ENCODE measurements at regions not wholly inside any gene's neighbourhood (a gene's known extent, or its start where the extent isn't known, plus 50 kb on each side); places are given as distances from the start of the nearest gene placed in this dataset.

DNA sequence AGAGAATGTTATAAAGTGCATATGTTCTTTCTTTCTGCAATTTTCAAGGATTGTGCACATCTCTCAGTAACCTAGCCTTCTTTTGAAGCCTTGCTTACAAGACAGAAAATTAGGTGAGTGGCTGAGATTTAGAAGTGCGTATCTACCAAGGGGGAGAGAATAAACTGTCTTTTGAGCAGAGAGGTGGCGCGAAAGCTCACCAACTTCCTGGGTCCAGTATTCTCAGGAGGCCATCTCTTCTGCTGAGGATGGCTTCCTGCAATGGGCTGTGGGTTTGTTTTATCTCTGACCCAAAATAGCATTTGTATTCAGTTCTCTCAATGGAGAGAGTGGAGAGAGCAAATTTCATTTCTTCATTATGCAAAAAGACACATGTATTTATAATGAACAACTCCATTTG, 75.4 kb upstream of the RPS23 start:
- in situ Hi-C loops (cut with MboI; ENCODE audit: low pct_unique_long_range_greater_than_20kb, low sequenced_read_pairs): loop anchor here (25.0 kb wide), 1 partner anchor 284 kb away; no protein-coding TSS in a partner anchor
- no peak for DNase-seq

DNA sequence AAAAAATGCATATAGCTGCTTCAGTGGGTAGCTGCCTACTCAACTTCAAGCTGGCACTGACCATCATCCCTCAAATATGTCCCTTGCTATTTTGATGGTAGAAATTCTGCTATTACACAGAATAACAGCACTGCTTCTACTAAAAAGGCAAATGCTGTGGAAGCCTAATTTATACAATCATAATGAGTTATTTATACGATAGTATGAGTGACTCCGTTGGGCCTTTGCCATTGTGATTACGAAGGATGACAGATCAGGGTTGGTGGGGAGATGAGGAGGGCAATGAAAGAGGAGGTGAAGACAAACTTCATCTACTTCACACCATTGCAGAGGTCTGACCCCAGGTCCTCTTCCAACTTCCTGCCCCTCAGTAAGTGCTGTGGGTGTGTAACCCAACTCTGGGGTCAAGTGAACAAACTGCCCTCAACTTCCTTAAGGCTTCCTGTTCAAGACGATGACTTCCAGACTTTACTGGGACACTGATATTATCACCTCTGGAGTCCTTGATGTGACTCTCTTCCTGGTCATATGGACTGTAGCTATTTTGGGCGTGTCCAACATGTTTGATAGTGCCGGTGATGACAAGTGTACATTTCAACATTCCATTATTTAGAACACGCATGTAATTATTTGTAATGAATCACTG, 74.1 kb upstream of the RPS23 start:
- in situ Hi-C loops (cut with MboI; ENCODE audit: low pct_unique_long_range_greater_than_20kb, low sequenced_read_pairs): loop anchor here (25.0 kb wide), 1 partner anchor 285 kb away; no protein-coding TSS in a partner anchor
- peak; percentile 39 for DNase-seq

DNA sequence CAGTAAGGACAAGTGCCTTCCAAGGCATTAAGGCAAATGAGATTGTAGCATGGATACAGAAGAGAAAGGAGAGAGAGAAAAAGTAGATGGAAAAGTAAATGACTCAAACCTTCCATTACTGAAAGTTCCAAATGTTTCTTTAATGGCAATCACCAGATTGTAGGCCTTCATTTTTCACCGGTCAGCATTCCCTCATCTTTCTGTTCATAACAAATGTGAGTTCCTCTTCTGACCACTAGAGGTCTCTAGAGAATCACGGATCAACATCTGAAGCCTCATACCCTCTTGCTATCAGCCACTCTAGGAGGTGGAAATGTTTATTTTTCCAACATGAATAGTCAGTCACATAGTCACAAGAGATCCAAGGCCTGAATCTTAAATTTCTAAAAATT, 73.6 kb upstream of the RPS23 start:
- peak; percentile 80 for DNase-seq
- in situ Hi-C loops (cut with MboI; ENCODE audit: low pct_unique_long_range_greater_than_20kb, low sequenced_read_pairs): loop anchor here (25.0 kb wide), 1 partner anchor 286 kb away; no protein-coding TSS in a partner anchor

DNA sequence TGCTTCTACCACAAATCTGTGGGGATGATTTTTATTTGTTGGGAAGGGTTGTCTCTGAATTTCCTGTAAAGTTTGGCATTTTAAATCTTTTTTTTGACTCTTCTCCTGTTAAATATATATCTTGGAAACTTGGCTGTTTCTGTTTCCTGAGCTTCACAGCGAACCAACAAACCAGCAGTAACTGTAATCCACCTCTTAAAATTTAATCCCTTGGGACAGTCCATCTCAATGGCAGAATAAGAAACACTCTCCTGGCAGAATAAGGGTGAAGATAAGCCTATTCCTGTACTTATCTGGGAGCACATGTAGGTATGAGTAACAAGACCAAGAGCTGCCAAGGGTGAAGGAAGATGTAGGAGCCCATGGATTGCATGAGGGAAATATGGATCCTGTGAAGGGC, 73.1 kb upstream of the RPS23 start:
- no peak for DNase-seq
- in situ Hi-C loops (cut with MboI; ENCODE audit: low pct_unique_long_range_greater_than_20kb, low sequenced_read_pairs): loop anchor here (25.0 kb wide), 1 partner anchor 286 kb away; no protein-coding TSS in a partner anchor

DNA sequence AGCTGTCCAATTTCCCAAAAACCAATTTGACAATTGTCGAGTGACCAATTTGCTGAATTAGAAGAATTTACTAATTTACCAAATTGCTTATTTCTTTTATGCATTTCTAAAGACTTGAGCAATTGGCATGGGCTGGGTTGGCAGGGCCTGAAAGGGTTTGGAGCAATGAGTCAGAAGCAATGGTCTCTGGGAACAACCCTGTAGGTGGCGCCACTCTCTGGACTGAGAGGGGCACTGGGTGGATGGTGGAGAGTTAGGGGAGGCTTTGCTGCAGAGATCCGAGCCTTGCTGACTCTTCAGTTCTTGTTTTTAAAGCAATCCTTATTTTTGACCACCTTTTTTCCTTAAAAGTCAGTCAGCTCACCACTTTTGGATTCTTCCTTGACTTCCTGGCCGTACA, 71.5 kb upstream of the RPS23 start:
- in situ Hi-C loops (cut with MboI; ENCODE audit: low pct_unique_long_range_greater_than_20kb, low sequenced_read_pairs): loop anchor here (25.0 kb wide), 3 partner anchors 288 to 1213 kb away; partner anchors contain the start of gene VCAN

DNA sequence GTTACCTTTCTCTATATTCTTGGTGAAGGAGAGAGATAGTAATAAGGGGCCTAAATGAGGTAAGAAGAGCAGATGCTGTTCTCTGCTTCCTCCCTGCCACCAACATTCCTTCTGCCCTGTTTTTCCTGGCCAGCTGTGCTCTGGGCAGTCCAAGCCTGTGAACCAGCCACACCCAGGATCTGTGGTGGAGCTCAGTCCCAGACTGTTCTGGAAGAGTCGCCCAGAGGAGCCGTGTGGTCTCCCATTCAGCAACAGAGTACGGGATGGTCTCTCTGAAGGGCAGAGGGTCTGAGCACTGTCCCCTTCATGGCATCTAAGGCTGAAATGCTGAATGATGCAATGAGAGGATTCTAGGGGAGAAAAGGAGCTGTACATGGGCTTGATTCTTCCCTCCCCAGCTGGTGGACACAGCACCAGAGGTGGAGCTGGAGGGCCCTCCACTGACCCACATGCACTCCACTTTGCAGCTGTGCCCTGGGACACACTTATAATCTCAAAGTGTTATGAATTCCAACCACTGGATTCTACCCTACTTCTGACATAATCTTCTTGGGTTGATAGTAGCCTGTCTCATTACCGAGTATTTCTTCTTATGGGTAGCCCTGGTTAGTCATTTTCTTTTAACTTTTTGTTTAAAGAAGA, 70.8 kb upstream of the RPS23 start:
- no peak for DNase-seq
- in situ Hi-C loops (cut with MboI; ENCODE audit: low pct_unique_long_range_greater_than_20kb, low sequenced_read_pairs): loop anchor here (25.0 kb wide), 2 partner anchors 1113 to 1213 kb away; partner anchors contain the start of gene VCAN

More for the DNA sequence above, 71.5 kb upstream of the RPS23 start:
- peak; percentile 79 for DNase-seq

DNA sequence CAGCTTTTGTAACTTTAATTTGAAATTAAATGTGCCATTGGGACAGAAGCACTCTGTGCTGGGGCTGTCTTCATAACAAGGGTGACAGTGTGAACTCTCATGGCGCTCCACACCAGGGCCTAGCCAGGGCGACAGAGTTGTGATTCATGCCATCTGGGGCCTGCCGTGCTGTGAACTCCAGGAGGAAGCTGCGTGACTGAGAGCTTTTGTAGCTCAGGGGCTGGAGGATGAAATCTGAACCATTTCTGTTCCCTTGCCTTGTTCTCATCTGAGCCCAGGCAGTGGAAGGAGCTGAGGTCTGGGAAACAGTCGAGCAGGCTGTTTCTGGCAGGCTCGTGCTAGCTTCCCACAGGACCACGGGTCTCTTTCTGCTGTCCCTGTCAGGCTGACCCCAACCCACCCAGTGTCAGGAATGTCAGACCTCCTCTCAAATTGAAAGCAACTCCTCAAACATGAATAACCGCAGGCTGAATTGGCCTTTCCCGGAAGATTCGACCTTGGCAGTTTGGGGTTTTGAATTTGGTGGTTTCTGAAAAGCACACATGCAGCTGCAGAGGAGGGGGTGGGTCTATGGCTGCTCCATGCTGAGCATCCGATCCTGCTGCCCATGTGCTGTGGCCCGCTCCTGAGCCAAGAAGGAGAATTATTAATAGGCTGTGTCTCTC, 69.2 kb upstream of the RPS23 start:
- in situ Hi-C loops (cut with MboI; ENCODE audit: low pct_unique_long_range_greater_than_20kb, low sequenced_read_pairs): loop anchor here (25.0 kb wide), 2 partner anchors 1115 to 1215 kb away; partner anchors contain the start of gene VCAN
- peak; percentile 83 for DNase-seq

DNA sequence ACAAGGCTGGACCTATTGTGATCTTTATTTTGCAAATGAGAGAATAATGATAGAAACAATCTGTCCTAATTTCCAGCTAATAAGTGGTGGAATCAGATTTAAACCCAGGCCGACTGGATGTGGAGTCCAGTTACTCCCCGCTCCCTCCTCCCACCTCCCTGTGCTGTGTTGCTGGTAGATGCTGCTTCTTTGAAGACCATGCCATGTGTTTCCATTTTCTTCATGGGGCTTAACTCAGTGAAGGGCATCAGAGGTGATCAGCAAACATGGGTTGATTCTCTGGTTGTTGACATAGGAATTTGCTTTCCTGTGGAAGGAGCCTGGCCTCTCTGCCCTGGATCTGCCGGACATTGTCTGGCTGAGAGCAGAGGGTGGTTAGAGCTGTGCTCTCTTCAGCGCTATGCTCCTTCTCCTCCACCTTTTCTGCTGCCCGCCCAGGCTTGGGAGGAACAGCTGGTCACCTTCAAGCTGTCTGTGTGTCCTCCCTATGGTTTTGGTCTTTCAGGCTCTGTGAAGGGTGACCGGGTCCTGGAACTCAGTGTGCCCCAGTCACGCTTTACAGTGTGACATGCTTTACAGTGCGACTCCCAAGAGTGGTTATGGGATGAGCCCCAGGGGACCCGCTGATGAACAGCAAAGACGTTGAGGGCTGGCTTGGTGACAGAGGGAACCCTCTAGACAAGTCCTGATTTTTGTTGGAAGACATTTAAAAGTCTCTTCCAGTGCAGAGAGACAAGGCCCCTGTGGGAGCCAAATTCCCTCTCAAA, 68.4 kb upstream of the RPS23 start:
- in situ Hi-C loops (cut with MboI; ENCODE audit: low pct_unique_long_range_greater_than_20kb, low sequenced_read_pairs): loop anchor here (25.0 kb wide), 2 partner anchors 1116 to 1216 kb away; partner anchors contain the start of gene VCAN
- DNase-seq: no peak

DNA sequence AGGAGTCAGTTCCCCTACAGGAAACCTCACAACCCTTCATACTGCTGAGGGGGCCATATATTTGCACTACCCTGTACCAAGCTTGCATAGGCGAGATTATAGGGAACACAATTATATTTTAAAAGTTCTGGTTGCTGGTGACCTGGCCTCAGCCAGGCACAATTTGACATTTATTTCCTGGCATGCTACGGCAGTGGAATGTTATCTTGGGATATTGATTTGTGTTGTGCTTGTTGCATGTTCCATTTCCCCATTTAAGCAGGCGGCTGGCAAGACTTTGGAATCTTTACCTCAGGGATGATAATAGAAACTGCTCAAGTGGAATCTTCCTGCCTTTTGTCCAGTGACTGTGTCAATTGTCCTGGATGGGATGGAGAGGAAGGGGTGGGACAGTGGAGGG, 67.0 kb upstream of the RPS23 start:
- in situ Hi-C loops (cut with MboI; ENCODE audit: low pct_unique_long_range_greater_than_20kb, low sequenced_read_pairs): loop anchor here (25.0 kb wide), 2 partner anchors 1117 to 1217 kb away; partner anchors contain the start of gene VCAN
- no peak for DNase-seq

DNA sequence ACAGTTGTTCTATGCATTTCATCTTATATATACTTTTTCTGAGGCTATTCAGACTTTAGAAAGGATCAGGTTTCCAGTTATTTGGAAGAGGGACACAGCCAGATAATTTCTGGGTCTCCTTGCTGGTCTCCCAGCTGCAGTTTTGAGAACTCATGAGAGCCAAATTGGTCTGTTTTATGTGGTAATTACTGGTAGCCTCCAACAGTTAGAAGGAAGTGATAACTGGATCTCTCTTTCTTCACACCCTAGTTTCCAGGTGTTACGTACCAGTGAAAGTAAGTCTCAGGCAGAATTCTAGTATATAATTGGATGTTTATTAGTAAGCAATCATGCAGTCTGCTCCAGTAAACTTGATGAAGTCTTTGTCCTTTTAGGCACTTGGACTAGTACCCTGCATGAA, 63.2 kb upstream of the RPS23 start:
- in situ Hi-C loops (cut with MboI; ENCODE audit: low pct_unique_long_range_greater_than_20kb, low sequenced_read_pairs): loop anchor here (25.0 kb wide), 2 partner anchors 1121 to 1221 kb away; partner anchors contain the start of gene VCAN
- no peak for DNase-seq

DNA sequence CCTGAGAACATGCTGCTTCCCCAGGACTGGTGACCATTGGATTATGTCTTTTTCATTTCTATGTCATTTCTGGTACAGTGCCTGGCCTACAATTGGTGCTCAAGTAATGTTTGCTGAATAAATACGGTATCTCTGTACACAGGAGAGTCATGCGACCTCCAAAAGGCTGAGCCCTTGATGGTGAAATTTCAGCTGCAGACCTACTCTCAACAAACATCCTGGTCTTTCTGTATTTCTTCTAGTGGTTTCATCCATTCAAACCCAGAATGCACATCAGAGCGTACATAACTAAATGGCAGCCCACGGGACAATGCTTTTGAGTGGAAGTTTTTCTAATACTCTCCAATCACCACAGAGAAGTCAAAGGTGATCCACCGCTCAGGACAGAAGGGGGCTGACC, 62.6 kb upstream of the RPS23 start:
- in situ Hi-C loops (cut with MboI; ENCODE audit: low pct_unique_long_range_greater_than_20kb, low sequenced_read_pairs): loop anchor here (25.0 kb wide), 2 partner anchors 1122 to 1222 kb away; partner anchors contain the start of gene VCAN
- no peak for DNase-seq

DNA sequence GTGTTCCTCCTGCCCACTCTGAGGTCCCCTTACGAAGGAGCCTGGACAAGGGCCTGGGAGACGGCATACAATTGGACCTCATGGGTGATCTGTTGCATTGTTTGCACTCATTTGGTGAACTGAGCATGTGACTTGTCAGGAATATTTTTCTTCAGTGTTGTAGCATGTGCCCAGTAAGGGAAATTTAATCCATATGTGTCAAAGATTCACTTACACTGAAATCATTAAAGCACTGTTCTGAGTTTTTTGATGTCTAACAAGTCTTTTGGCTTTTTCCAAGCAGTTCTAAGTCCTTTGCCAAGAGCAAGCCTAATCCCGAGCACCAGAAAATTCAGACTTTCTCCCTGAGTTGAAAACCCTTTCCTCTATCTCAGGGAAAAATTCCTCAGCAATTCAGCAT, 61.6 kb upstream of the RPS23 start:
- no peak for DNase-seq
- in situ Hi-C loops (cut with MboI; ENCODE audit: low pct_unique_long_range_greater_than_20kb, low sequenced_read_pairs): loop anchor here (25.0 kb wide), 2 partner anchors 1123 to 1223 kb away; partner anchors contain the start of gene VCAN

DNA sequence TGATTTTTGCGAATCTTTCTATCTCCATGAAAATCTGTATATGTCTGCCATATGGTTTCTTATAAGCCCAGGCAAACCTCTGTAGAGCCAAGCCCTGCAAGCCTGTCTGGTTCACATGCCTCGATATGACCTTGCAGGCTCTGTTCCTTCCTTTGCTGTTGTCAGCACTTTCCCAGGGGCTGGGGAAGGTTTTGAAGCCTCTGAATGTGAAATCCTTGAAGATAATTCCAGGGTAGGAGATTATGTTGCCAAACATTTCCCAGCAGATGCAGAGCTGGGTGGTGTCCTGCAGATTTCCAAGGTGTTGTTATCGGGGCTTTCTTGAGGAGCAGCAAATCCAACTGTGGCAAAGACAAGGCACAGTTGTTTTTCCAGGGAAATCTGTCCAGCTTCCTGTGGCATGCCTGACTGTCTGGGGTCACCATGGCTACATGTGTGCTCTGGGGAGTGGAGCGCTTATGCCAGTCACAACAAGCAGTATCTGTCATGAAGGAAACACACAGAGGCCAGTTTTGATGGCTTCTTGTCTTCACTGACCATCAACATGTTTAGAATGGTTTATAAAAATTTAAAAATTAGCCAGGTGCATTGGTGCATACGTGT, 60.7 kb upstream of the RPS23 start:
- in situ Hi-C loops (cut with MboI; ENCODE audit: low pct_unique_long_range_greater_than_20kb, low sequenced_read_pairs): loop anchor here (25.0 kb wide), 2 partner anchors 1123 to 1223 kb away; partner anchors contain the start of gene VCAN
- no peak for DNase-seq

DNA sequence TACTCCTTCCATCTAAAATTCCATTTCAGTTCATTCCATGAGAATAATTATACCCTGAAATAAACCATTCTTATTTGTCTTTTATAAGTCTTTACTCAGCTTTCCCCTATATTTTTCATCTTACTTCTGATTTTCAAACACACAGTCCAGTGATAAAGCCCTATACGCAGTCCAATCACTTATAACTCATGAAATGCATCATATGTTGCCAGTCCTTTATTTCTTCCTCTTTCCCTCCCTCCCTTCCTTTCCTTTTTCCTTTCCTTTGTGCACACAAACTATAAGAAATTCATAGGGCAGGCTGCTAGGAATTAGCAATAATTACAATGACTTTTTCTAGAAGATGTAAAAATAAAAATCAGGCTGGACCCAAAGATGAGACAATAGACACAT, 58.8 kb upstream of the RPS23 start:
- in situ Hi-C loops (cut with MboI; ENCODE audit: low pct_unique_long_range_greater_than_20kb, low sequenced_read_pairs): loop anchor here (25.0 kb wide), 2 partner anchors 1125 to 1225 kb away; partner anchors contain the start of gene VCAN
- no peak for DNase-seq

DNA sequence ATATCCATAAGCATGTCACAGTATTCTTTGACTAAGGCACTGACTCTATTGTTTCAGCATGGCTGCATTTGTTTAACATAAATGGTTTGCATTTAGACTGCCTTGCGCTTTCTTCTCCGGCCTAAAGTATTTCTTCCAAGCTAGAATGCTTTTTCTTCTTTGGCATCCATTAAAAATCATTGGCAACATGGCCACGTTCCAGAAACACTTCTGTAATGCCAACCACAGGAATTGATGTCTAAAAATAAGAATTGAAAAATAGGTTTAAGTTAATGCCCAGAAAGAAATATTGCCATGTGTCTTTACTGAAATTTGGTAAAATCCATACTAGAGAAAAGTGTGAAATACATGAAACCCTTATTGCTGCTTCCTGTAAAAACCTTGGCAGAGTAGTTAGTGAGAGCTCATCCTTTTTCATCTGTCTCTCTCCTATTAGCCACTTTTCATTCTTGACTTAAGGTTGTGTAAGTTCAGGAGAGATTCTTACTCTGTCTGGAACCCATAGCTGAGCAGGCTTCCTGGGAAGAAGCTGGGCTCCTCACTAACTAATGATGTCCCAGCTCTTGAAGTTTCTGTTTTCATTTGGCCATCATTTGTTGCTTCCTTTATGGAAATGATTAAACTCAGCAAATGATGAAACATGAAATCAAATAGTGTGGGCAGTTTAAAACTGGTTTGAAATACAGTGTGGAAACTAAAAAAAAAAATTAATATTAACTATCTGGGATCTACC, 58.2 kb upstream of the RPS23 start:
- no peak for DNase-seq
- in situ Hi-C loops (cut with MboI; ENCODE audit: low pct_unique_long_range_greater_than_20kb, low sequenced_read_pairs): loop anchor here (25.0 kb wide), 2 partner anchors 1126 to 1226 kb away; partner anchors contain the start of gene VCAN

DNA sequence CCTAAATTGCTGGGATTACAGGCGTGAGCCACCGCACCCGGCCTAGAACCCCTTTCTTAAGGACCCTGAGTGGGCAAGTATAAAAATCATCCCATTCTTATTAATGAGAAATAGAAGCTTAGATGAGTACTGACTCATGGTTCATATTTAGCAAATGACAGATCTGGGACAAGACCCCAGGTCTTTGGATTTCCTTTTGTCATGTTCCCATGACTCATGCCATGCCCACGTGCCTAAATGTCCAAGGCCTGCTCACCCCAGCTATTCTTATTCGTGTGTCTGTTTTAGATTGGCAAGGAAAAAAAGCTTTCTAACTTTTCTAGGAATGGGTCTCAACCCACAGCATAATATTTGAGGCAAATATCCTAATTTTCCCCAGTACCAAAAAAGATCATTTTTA, 57.7 kb upstream of the RPS23 start:
- in situ Hi-C loops (cut with MboI; ENCODE audit: low pct_unique_long_range_greater_than_20kb, low sequenced_read_pairs): loop anchor here (25.0 kb wide), 2 partner anchors 1126 to 1226 kb away; partner anchors contain the start of gene VCAN
- no peak for DNase-seq

DNA sequence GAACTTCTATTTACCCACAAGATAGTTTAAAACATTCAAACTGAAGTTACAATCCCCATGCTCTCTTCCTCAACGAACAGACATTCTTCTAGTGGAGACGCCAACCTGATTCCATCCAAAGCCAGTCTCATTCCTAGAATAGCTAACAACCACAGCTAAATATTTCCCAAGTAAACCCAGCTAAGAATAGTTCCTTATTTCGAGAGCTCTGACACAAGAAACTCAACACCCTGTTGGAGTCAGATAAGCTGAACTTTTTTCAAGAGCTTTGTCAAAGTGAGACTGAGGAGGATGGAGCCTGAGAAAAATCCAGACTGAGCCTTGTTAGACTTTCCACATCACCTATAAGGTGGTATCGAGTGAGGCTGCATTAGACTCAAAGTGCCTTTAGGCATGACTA, 56.7 kb upstream of the RPS23 start:
- in situ Hi-C loops (cut with MboI; ENCODE audit: low pct_unique_long_range_greater_than_20kb, low sequenced_read_pairs): loop anchor here (25.0 kb wide), 2 partner anchors 1127 to 1227 kb away; partner anchors contain the start of gene VCAN
- peak; percentile 45 for DNase-seq
